ENCODE measurements at regions not wholly inside any gene's neighbourhood (a gene's known extent, or its start where the extent isn't known, plus 50 kb on each side); places are given as distances from the start of the nearest gene placed in this dataset.

DNA sequence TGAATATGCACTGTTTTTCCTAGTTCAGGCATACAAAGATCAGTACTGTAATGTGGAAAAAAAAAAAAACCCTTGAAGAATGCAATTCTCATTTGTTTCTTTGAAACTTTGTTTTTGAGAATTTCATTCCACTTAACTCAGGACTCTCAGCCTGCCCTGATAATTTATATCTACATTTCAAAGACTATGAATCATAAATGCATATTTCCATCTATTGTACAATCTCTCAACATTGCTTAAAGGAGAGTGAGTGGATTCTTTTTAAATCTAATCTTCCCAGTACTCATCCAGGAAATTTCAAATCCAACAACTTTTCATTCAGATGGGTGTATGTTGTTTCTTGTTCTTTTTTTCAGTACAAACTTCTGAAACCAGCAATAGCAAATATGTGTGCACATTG is 322.2 kb upstream of the DDI1 start:
- peak; percentile 56 to 67 for DNase-seq (ENCODE audit: low read depth in 2 of 2)
- no peak overlapping the region for H3K27ac ChIP-seq (ENCODE audit: insufficient read depth, low read length)
- no peaks in the 10 kb centered on the region for H4K20me1 ChIP-seq (ENCODE audit: control insufficient read depth, extremely low read depth, insufficient read depth, low read length)
- no peaks in the 10 kb centered on the region for H3K27me3 ChIP-seq (ENCODE audit: control insufficient read depth, insufficient read depth, low read length)
- H3K9me3 ChIP-seq (ENCODE audit: control insufficient read depth, insufficient read depth, low read depth, low read length): no peaks in the 10 kb centered on the region
- peak overlapping the region; percentile 15 for H3K4me2 ChIP-seq (ENCODE audit: extremely low read depth, insufficient read depth, low read length)
- no peaks in the 10 kb centered on the region for H3K36me3 ChIP-seq (ENCODE audit: control insufficient read depth, insufficient read depth, low read length)
- no peaks in the 10 kb centered on the region for H3K4me1 ChIP-seq (ENCODE audit: control insufficient read depth, extremely low read depth, insufficient read depth, low read length)
- no peak overlapping the region for H2AFZ ChIP-seq (ENCODE audit: low read length)
- no peaks in the 10 kb centered on the region for H3K79me2 ChIP-seq (ENCODE audit: control insufficient read depth, insufficient read depth, low read length)
- no peak overlapping the region for H3K9ac ChIP-seq (ENCODE audit: insufficient read depth, low read length)
- TF ChIP-seq CTCF (conservative IDR thresholded peaks at IDR 0.05 in 1 of 2, IDR thresholded peaks at IDR 0.05 in 1 of 2; ENCODE audit: low read depth in 1 of 2, low read length in 2 of 2): no peak
- no peak for TF ChIP-seq EZH2 (IDR thresholded peaks at IDR 0.05; ENCODE audit: low read length, missing control alignments)
- no peak overlapping the region for H3K4me3 ChIP-seq (replicated peaks in 1 of 4; ENCODE audit: control extremely low read depth in 1 of 4, insufficient read depth in 1 of 4, low read depth in 3 of 4, low read length in 4 of 4)

DNA sequence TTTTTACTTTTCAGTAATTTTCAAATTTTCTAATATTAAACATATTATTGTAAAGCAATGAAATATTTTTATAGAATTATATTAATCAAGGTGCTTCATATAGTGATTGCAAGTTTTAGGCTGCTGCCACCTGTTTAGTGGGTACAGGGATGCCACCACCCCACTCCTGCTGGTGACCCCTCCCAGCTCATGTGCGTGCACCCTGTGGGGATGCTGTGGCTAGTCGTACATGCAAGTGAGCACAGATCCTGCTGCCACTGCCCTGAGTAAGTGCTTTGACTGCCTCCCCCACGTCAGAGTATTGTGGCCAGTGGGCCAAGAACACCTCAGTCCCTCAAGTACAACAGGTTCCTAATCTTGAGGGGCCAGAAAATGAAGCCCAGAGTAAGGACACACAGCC is 320.1 kb upstream of the DDI1 start:
- Histone ChIP-seq H4K20me1 (ENCODE audit: control insufficient read depth, extremely low read depth, insufficient read depth, low read length) (no peaks in the 10 kb centered on the region), H3K79me2 (ENCODE audit: control insufficient read depth, insufficient read depth, low read length) (no peaks in the 10 kb centered on the region), H3K27ac (ENCODE audit: insufficient read depth, low read length) (no peak overlapping the region), H2AFZ (ENCODE audit: low read length) (no peak overlapping the region), H3K4me1 (ENCODE audit: control insufficient read depth, extremely low read depth, insufficient read depth, low read length) (no peaks in the 10 kb centered on the region), H3K27me3 (ENCODE audit: control insufficient read depth, insufficient read depth, low read length) (no peaks in the 10 kb centered on the region), H3K36me3 (ENCODE audit: control insufficient read depth, insufficient read depth, low read length) (no peaks in the 10 kb centered on the region), H3K4me3 (replicated peaks in 1 of 4; ENCODE audit: control extremely low read depth in 1 of 4, insufficient read depth in 1 of 4, low read depth in 3 of 4, low read length in 4 of 4) (no peak overlapping the region), H3K9me3 (ENCODE audit: control insufficient read depth, insufficient read depth, low read depth, low read length) (no peaks in the 10 kb centered on the region), H3K9ac (ENCODE audit: insufficient read depth, low read length) (no peak overlapping the region), H3K4me2 (ENCODE audit: extremely low read depth, insufficient read depth, low read length) (no peak overlapping the region)
- TF ChIP-seq CTCF (conservative IDR thresholded peaks at IDR 0.05 in 1 of 2, IDR thresholded peaks at IDR 0.05 in 1 of 2; ENCODE audit: low read depth in 1 of 2, low read length in 2 of 2) (no peak), EZH2 (IDR thresholded peaks at IDR 0.05; ENCODE audit: low read length, missing control alignments) (no peak)
- no peak for DNase-seq (ENCODE audit: low read depth in 2 of 2)

GRCh38 chr11:103727262-103727661 is 309.2 kb upstream of the DDI1 start:
- no peak overlapping the region for H2AFZ ChIP-seq (ENCODE audit: low read length)

More at GRCh38 chr11:103727262-103727661, 309.2 kb upstream of the DDI1 start:
- no peaks in the 10 kb centered on the region for H3K79me2 ChIP-seq (ENCODE audit: control insufficient read depth, insufficient read depth, low read length)
- no peak overlapping the region for H3K4me3 ChIP-seq (replicated peaks in 1 of 4; ENCODE audit: control extremely low read depth in 1 of 4, insufficient read depth in 1 of 4, low read depth in 3 of 4, low read length in 4 of 4)
- no peak overlapping the region for H3K4me2 ChIP-seq (ENCODE audit: extremely low read depth, insufficient read depth, low read length)
- H3K4me1 ChIP-seq (ENCODE audit: control insufficient read depth, extremely low read depth, insufficient read depth, low read length): no peaks in the 10 kb centered on the region
- H3K36me3 ChIP-seq (ENCODE audit: control insufficient read depth, insufficient read depth, low read length): no peaks in the 10 kb centered on the region
- no peak overlapping the region for H3K9ac ChIP-seq (ENCODE audit: insufficient read depth, low read length)
- DNase-seq (ENCODE audit: low read depth in 2 of 2): no peak
- H4K20me1 ChIP-seq (ENCODE audit: control insufficient read depth, extremely low read depth, insufficient read depth, low read length): no peaks in the 10 kb centered on the region
- no peaks in the 10 kb centered on the region for H3K9me3 ChIP-seq (ENCODE audit: control insufficient read depth, insufficient read depth, low read depth, low read length)
- no peaks in the 10 kb centered on the region for H3K27me3 ChIP-seq (ENCODE audit: control insufficient read depth, insufficient read depth, low read length)
- TF ChIP-seq EZH2 (IDR thresholded peaks at IDR 0.05; ENCODE audit: low read length, missing control alignments): no peak
- no peak for TF ChIP-seq CTCF (conservative IDR thresholded peaks at IDR 0.05 in 1 of 2, IDR thresholded peaks at IDR 0.05 in 1 of 2; ENCODE audit: low read depth in 1 of 2, low read length in 2 of 2)
- H3K27ac ChIP-seq (ENCODE audit: insufficient read depth, low read length): no peak overlapping the region
